B cell (primary cell): ENCODE measurements at regions not wholly inside any gene's neighbourhood (a gene's known extent, or its start where the extent isn't known, plus 50 kb on each side); places are given as distances from the start of the nearest gene placed in this dataset.

ENCODE experiments used
- ATAC-seq: fragments of 200-7000 bp; cut with Tn5 transposase; one replicate; pipeline ENCODE4 v1.10.0; 2021; ENCODE audit warnings: low read depth, mild to moderate bottlenecking, moderate number of reproducible peaks, moderate library complexity
- CTCF ChIA-PET: fragments of 350-600 bp; sonication (Branson Sonifier 250); formaldehyde crosslinking; loops from one replicate; lab custom pipeline; 2021; ENCODE audit warnings: antibody characterized with exemption, inconsistent platforms; lab: Charles Lee
- POLR2A ChIA-PET: fragments of 350-600 bp; sonication (Branson Sonifier 250); formaldehyde crosslinking; loops from one replicate; lab custom pipeline; 2021; ENCODE audit warnings: antibody characterized with exemption; lab: Charles Lee
- DNase-seq: peaks from one replicate; pipeline ENCODE4 v3.0.0; 2013
- H2AFZ ChIP-seq: 2 replicates; pipeline ENCODE4 v1.6.1; 2012; ENCODE audit warnings: mild to moderate bottlenecking, low read depth, low read length; ENCODE audit not compliant: insufficient read depth, poor library complexity, severe bottlenecking
- H3K27ac ChIP-seq, 2 donors: 1 replicate in 1 of 2; 2 replicates in 1 of 2; pipeline ENCODE4 v1.5.1; 2012 to 2013; ENCODE audit warnings: low read length in 2 of 2, mild to moderate bottlenecking in 2 of 2, moderate library complexity in 1 of 2
- H3K27me3 ChIP-seq, 4 experiments: fragments of 200-600 bp in 1 of 4; sonication (generic) in 1 of 4; replicated peaks in 1 of 4; 1 replicate in 2 of 4; 2 replicates in 2 of 4; pipeline versions ENCODE4 v1.6.1 to v1.7.0; 2013 to 2016; ENCODE audit warnings: low read length in 3 of 4, mild to moderate bottlenecking in 2 of 4, mixed read lengths in 1 of 4, moderate library complexity in 1 of 4; ENCODE audit not compliant: insufficient read depth in 4 of 4, control insufficient read depth in 3 of 4; ENCODE audit errors: control extremely low read depth in 1 of 4
- H3K36me3 ChIP-seq, 2 experiments: replicated peaks in 1 of 2; 1 replicate in 1 of 2; 2 replicates in 1 of 2; pipeline versions ENCODE4 v1.6.1 to v1.7.1; 2013; ENCODE audit warnings: low read length in 1 of 2; ENCODE audit not compliant: insufficient read depth in 2 of 2, control insufficient read depth in 1 of 2; ENCODE audit errors: control extremely low read depth in 1 of 2, extremely low read depth in 1 of 2
- H3K4me1 ChIP-seq, 2 donors: fragments of 200-600 bp in 1 of 2; sonication (generic) in 1 of 2; 1 replicate in 1 of 2; 2 replicates in 1 of 2; pipeline versions ENCODE4 v1.5.1 to v1.6.1; 2013 to 2017; ENCODE audit warnings: low read length in 2 of 2; ENCODE audit not compliant: control insufficient read depth in 2 of 2, insufficient read depth in 2 of 2
- H3K4me2 ChIP-seq: replicated peaks from 2 replicates; pipeline ENCODE3; 2012; ENCODE audit warnings: mild to moderate bottlenecking, low read depth, low read length; ENCODE audit not compliant: poor library complexity, severe bottlenecking
- H3K4me3 ChIP-seq, 5 experiments: fragments of 200-600 bp in 1 of 5; sonication (generic) in 1 of 5; 1 replicate in 3 of 5; 2 replicates in 2 of 5; pipeline versions ENCODE4 v1.5.1 to v1.7.0; 2011 to 2016; ENCODE audit warnings: low read length in 4 of 5, mild to moderate bottlenecking in 4 of 5, low read depth in 2 of 5, control low read depth in 1 of 5, moderate library complexity in 1 of 5; ENCODE audit not compliant: insufficient read depth in 1 of 5; ENCODE audit errors: control extremely low read depth in 1 of 5, extremely low read depth in 1 of 5
- H3K79me2 ChIP-seq: fragments of 200-600 bp; sonication (generic); one replicate; pipeline ENCODE4 v1.6.0; 2016; ENCODE audit warnings: low read length; ENCODE audit not compliant: control insufficient read depth, insufficient read depth
- H3K9ac ChIP-seq: fragments of 200-600 bp; sonication (generic); 2 replicates; pipeline ENCODE4 v1.6.1; 2017; ENCODE audit warnings: mild to moderate bottlenecking, low read length, moderate library complexity
- H3K9me3 ChIP-seq, 3 donors: one replicate each; pipeline versions ENCODE4 v1.6.1 to v1.7.1; 2013; ENCODE audit warnings: low read length in 2 of 3; ENCODE audit not compliant: control insufficient read depth in 2 of 3, insufficient read depth in 1 of 3; ENCODE audit errors: control extremely low read depth in 1 of 3
- H4K20me1 ChIP-seq: 2 replicates; pipeline ENCODE4 v1.6.0; 2012; ENCODE audit warnings: mild to moderate bottlenecking, low read length; ENCODE audit not compliant: insufficient read depth, control insufficient read depth, poor library complexity, severe bottlenecking
- H3K27ac Mint-ChIP-seq: one replicate; pipeline ENCODE4 v1.8.0; 2021; ENCODE audit warnings: mixed read lengths
- H3K27me3 Mint-ChIP-seq: one replicate; pipeline ENCODE4 v1.8.0; 2021; ENCODE audit warnings: mixed read lengths
- H3K4me1 Mint-ChIP-seq: one replicate; pipeline ENCODE4 v1.8.0; 2021; ENCODE audit warnings: mixed read lengths
- H3K4me3 Mint-ChIP-seq: one replicate; pipeline ENCODE4 v1.8.0; 2021; ENCODE audit warnings: mixed read lengths
- H3K9me3 Mint-ChIP-seq: one replicate; pipeline ENCODE4 v1.8.0; 2022; ENCODE audit warnings: mixed read lengths; ENCODE audit not compliant: insufficient read depth
- CTCF ChIP-seq: fragments of 200-600 bp; IDR thresholded peaks from one replicate; pipeline ENCODE4 v1.8.0; 2022; ENCODE audit warnings: antibody characterized with exemption, mild to moderate bottlenecking
- EZH2 ChIP-seq: IDR thresholded peaks from 2 replicates; pipeline ENCODE4 v1.6.1; 2012; ENCODE audit warnings: borderline replicate concordance, low read depth, mild to moderate bottlenecking, moderate library complexity, low read length; ENCODE audit not compliant: insufficient read depth, poor library complexity, severe bottlenecking
- WGBS: methylation state at CpG from one replicate; pipeline ENCODE4 v1.1.5; 2013; ENCODE audit warnings: missing lambda C conversion rate; ENCODE audit not compliant: insufficient coverage; 5-methylcytosine and 5-hydroxymethylcytosine counted together
- intact Hi-C: fragments of 100-400 bp; cut with micrococcal nuclease; formaldehyde crosslinking; loops from one replicate; pipeline ENCODE4 v1.10.0; 2022

GRCh38 chr2:240250150-240250984 lies 109.9 kb upstream of the OTOS start:
- H3K79me2 ChIP-seq = no peaks in the 10 kb centered on the region
- ChIA-PET CTCF (no interaction called here), POLR2A (no interaction called here)
- H3K4me3 ChIP-seq = no peak overlapping the region
- H3K4me2 ChIP-seq = no peak overlapping the region
- Mint-ChIP-seq H3K9me3 (no peaks in the 10 kb centered on the region), H3K4me1 (no peaks in the 10 kb centered on the region), H3K27me3 (peaks cover 7% of the 10 kb centered on the region), H3K27ac (no peak overlapping the region), H3K4me3 (no peak overlapping the region)
- peaks cover 0 to 7% (median 0%) of the 10 kb centered on the region in 3 donors for H3K9me3 ChIP-seq
- no peak for ATAC-seq
- H3K36me3 ChIP-seq = no peaks in the 10 kb centered on the region
- no peak for TF ChIP-seq CTCF
- no peak for TF ChIP-seq EZH2
- no peak for DNase-seq
- peaks cover 0 to 7% (median 0%) of the 10 kb centered on the region in 4 experiments for H3K27me3 ChIP-seq
- no peak overlapping the region for H2AFZ ChIP-seq
- 93% methylated on average over 9 of the region's 14 CpGs for WGBS
- no peak overlapping the region for H3K27ac ChIP-seq
- no peaks in the 10 kb centered on the region for H3K4me1 ChIP-seq
- H4K20me1 ChIP-seq = no peaks in the 10 kb centered on the region
- no peak overlapping the region for H3K9ac ChIP-seq
- intact Hi-C loops = no loop called here
